Mesenchymal stem cell (in vitro differentiated cells and primary cell): ENCODE measurements at regions not wholly inside any gene's neighbourhood (a gene's known extent, or its start where the extent isn't known, plus 50 kb on each side); places are given as distances from the start of the nearest gene placed in this dataset.
"Not testable (repeated sequence)": the region's sequence is repeated elsewhere in the genome, so short reads cannot be mapped to it uniquely, and the experiment has no call there.

ENCODE experiments used
- DNase-seq: peaks from one replicate; pipeline ENCODE4 v3.0.0-alpha.2; 2013
- H2AFZ ChIP-seq: one replicate; pipeline ENCODE4 v1.6.1; 2013; ENCODE audit warnings: low read depth, mild to moderate bottlenecking, control low read depth, inconsistent platforms, low read length, moderate library complexity
- H2AK5ac ChIP-seq: 2 replicates; pipeline ENCODE4 v1.6.1; 2013; ENCODE audit warnings: low read length, moderate library complexity, mild to moderate bottlenecking, inconsistent platforms; ENCODE audit not compliant: severe bottlenecking
- H2BK120ac ChIP-seq: one replicate; pipeline ENCODE4 v1.6.1; 2013; ENCODE audit warnings: low read depth, mild to moderate bottlenecking, inconsistent platforms, low read length, moderate library complexity
- H2BK12ac ChIP-seq, 2 experiments: one replicate each; pipeline ENCODE4 v1.6.1; 2013; ENCODE audit warnings: inconsistent platforms in 2 of 2, low read length in 2 of 2, mild to moderate bottlenecking in 2 of 2, moderate library complexity in 2 of 2, control low read depth in 1 of 2
- H2BK15ac ChIP-seq: one replicate; pipeline ENCODE4 v1.6.1; 2013; ENCODE audit warnings: mild to moderate bottlenecking, low read depth, inconsistent platforms; ENCODE audit not compliant: poor library complexity, severe bottlenecking
- H2BK5ac ChIP-seq: 2 replicates; pipeline ENCODE4 v1.6.1; 2013; ENCODE audit warnings: low read depth, mild to moderate bottlenecking, low read length, control low read depth, inconsistent platforms; ENCODE audit not compliant: poor library complexity, severe bottlenecking
- H3K14ac ChIP-seq, 2 experiments: one replicate each; pipeline ENCODE4 v1.6.1; 2013; ENCODE audit warnings: inconsistent platforms in 2 of 2, low read length in 2 of 2, control low read depth in 1 of 2, mild to moderate bottlenecking in 1 of 2, moderate library complexity in 1 of 2
- H3K18ac ChIP-seq, 2 experiments: one replicate each; pipeline ENCODE4 v1.6.1; 2013; ENCODE audit warnings: inconsistent platforms in 2 of 2, low read length in 2 of 2, control low read depth in 1 of 2, low read depth in 1 of 2, mild to moderate bottlenecking in 1 of 2
- H3K23ac ChIP-seq, 2 experiments: one replicate each; pipeline ENCODE4 v1.6.1; 2013; ENCODE audit warnings: inconsistent platforms in 2 of 2, low read length in 2 of 2, mild to moderate bottlenecking in 2 of 2, moderate library complexity in 2 of 2, control low read depth in 1 of 2
- H3K27ac ChIP-seq: 2 replicates; pipeline ENCODE4 v1.5.1; 2013; ENCODE audit warnings: mild to moderate bottlenecking, moderate library complexity, low read length, control low read depth, inconsistent platforms; ENCODE audit not compliant: poor library complexity, severe bottlenecking
- H3K27me3 ChIP-seq, 2 experiments: 2 replicates each; pipeline versions ENCODE4 v1.6.1 to v1.7.0; 2013; ENCODE audit warnings: low read length in 2 of 2, mild to moderate bottlenecking in 2 of 2, moderate library complexity in 2 of 2, control low read depth in 1 of 2, inconsistent platforms in 1 of 2; ENCODE audit not compliant: control insufficient read depth in 1 of 2, insufficient read depth in 1 of 2
- H3K36me3 ChIP-seq, 2 experiments: 2 replicates each; pipeline versions ENCODE4 v1.6.1 to v1.7.0; 2013; ENCODE audit warnings: low read length in 2 of 2, control low read depth in 1 of 2, inconsistent platforms in 1 of 2, low read depth in 1 of 2, mild to moderate bottlenecking in 1 of 2; ENCODE audit not compliant: insufficient read depth in 2 of 2, control insufficient read depth in 1 of 2
- H3K4ac ChIP-seq, 2 experiments: one replicate each; pipeline ENCODE4 v1.6.1; 2013; ENCODE audit warnings: inconsistent platforms in 2 of 2, low read length in 2 of 2, mild to moderate bottlenecking in 2 of 2, moderate library complexity in 2 of 2, control low read depth in 1 of 2, low read depth in 1 of 2
- H3K4me1 ChIP-seq: 2 replicates; pipeline ENCODE4 v1.6.1; 2013; ENCODE audit warnings: low read depth, low read length, control low read depth; ENCODE audit not compliant: control insufficient read depth, insufficient read depth
- H3K4me2 ChIP-seq: 2 replicates; pipeline ENCODE4 v1.6.1; 2013; ENCODE audit warnings: low read length, mild to moderate bottlenecking, inconsistent platforms; ENCODE audit not compliant: poor library complexity, severe bottlenecking
- H3K4me3 ChIP-seq, 2 experiments: 2 replicates each; pipeline versions ENCODE4 v1.5.1 to v1.7.0; 2013; ENCODE audit warnings: low read length in 2 of 2, mild to moderate bottlenecking in 2 of 2, control low read depth in 1 of 2, low read depth in 1 of 2; ENCODE audit not compliant: insufficient read depth in 1 of 2
- H3K79me1 ChIP-seq: replicated peaks from 2 replicates; pipeline ENCODE4 v1.6.1; 2013; ENCODE audit warnings: mild to moderate bottlenecking, control low read depth, low read length, inconsistent platforms; ENCODE audit not compliant: poor library complexity, severe bottlenecking
- H3K9ac ChIP-seq: 2 replicates; pipeline ENCODE4 v1.7.0; 2013; ENCODE audit warnings: mild to moderate bottlenecking, low read length, moderate library complexity
- H3K9me3 ChIP-seq: 2 replicates; pipeline ENCODE4 v1.7.0; 2013; ENCODE audit warnings: mild to moderate bottlenecking, low read length; ENCODE audit not compliant: control insufficient read depth
- H4K8ac ChIP-seq: one replicate; pipeline ENCODE4 v1.6.1; 2013; ENCODE audit warnings: inconsistent platforms, mild to moderate bottlenecking, low read length, moderate library complexity
- H4K91ac ChIP-seq: one replicate; pipeline ENCODE4 v1.6.1; 2013; ENCODE audit warnings: mild to moderate bottlenecking, low read length, inconsistent platforms
- WGBS: methylation state at CpG from one replicate; pipeline ENCODE4 v1.1.7; 2013; ENCODE audit warnings: mixed read lengths; 5-methylcytosine and 5-hydroxymethylcytosine counted together

DNA sequence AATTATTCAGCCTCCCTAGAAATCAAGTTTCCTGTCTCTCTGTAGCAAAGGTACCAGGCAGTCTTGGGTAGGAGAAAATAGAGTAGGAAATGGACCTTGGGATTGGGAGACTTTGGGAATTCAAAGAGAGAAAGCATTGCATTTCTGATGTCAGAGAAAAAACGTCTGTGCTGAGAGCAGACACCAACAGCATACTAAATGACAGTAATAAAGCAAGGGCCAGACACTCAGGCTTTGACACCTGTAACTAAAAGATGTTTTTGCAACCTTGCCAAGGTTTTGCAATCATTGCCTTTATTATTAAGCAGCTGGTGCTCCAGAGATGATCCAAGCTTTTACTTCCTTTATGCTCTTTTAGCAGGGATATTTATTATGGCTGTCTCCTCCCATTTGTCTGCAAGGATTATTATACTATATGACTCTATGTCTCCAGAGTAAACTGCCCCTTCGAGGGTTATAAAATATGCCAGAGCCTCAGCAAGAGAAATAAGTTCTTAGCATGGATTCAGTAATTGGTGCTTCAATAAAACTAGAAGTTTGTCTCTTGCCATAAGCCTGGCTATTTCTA is 85.2 kb upstream of the GRAMD1B start:
- Histone ChIP-seq H2AK5ac (no peak overlapping the region), H3K9ac (no peak overlapping the region), H3K27me3 (peaks cover 14 to 69% of the 10 kb centered on the region in 2 experiments), H3K4me1 (no peaks in the 10 kb centered on the region), H2AFZ (no peak overlapping the region), H4K8ac (no peak overlapping the region), H2BK12ac (no peak overlapping the region), H3K14ac (no peak overlapping the region), H3K23ac (no peak overlapping the region), H3K4ac (no peak overlapping the region), H3K36me3 (no peaks in the 10 kb centered on the region), H2BK15ac (no peak overlapping the region), H3K9me3 (peaks cover 10% of the 10 kb centered on the region), H2BK5ac (no peak overlapping the region), H3K18ac (no peak overlapping the region), H4K91ac (no peak overlapping the region), H3K4me3 (no peak overlapping the region), H2BK120ac (no peak overlapping the region), H3K79me1 (no peaks in the 10 kb centered on the region), H3K4me2 (no peak overlapping the region), H3K27ac (no peak overlapping the region)
- WGBS, result 0% methylated on average over 1 of the region's 2 CpGs
- DNase-seq, result no peak

DNA sequence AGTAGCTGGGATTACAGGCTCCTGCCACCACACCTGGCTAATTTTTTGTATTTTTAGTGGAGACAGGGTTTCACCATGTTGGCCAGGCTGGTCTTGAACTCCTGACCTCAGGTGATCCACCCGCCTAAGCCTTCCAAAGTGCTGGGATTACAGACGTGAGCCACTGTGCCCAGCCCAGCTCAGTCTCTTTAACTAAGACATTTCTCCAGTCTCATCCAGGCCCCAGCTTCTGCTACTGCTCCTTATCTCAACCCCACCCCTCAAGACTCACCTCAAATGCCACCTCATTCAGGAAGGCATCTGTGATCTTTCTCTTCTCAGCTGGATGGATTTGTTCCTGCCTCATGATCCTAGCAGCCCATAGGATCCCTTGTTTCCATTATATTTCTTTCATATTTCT is 85.9 kb upstream of the GRAMD1B start:
- H4K8ac ChIP-seq, H2BK12ac ChIP-seq, H2BK120ac ChIP-seq, H3K14ac ChIP-seq, H3K9me3 ChIP-seq, H3K4me1 ChIP-seq, H3K9ac ChIP-seq, H3K4me2 ChIP-seq, H2AFZ ChIP-seq, H3K18ac ChIP-seq, H2BK5ac ChIP-seq, H2BK15ac ChIP-seq, H3K4me3 ChIP-seq, H3K36me3 ChIP-seq, H2AK5ac ChIP-seq, H4K91ac ChIP-seq, H3K23ac ChIP-seq, H3K79me1 ChIP-seq, H3K27ac ChIP-seq, DNase-seq, H3K4ac ChIP-seq: not testable (repeated sequence)
- H3K27me3 ChIP-seq, result peaks cover 12 to 65% of the 10 kb centered on the region in 2 experiments
- WGBS, result 75% methylated on average over 2 of the region's 2 CpGs

DNA sequence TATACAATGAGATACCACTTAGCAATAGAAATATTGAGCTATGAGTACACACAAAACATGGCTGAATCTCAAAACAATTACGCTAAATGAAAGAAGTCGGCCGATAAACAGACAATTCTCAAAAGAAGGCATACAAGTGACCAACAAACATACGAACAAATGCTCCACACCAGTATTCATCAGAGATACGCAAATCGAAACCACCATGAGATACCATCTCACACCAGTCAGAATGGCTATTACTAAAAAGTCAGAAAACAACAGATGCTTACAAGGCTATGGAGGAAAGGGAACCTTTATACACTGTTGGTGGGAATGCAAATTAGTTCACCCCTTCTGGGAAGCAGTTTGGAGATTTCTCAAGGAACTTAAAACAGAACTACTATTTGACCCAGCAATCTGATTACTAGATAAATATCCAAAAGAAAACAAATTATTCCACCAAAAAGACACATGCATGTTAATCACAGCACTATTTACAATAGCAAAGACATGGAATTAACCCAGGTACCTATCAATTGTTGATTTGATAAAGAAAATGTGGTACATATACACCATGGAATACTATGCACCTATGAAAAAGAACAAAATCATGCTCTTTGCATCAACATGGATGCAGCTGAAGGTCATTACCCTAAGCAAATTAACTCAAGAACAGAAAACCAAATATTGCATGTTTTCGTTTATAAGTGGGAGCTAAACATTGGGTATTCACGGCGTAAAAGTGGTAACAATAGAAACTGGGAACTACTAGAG is 90.9 kb upstream of the GRAMD1B start:
- no peak overlapping the region for H4K8ac ChIP-seq
- 97% methylated on average over 9 of the region's 9 CpGs for WGBS
- no peak overlapping the region for H2BK12ac ChIP-seq
- H2AK5ac ChIP-seq, result no peak overlapping the region
- H2AFZ ChIP-seq, result no peak overlapping the region
- H3K9me3 ChIP-seq, result peaks cover 5% of the 10 kb centered on the region
- H3K27me3 ChIP-seq, result peaks cover 0 to 37% of the 10 kb centered on the region in 2 experiments
- no peak overlapping the region for H2BK15ac ChIP-seq
- no peak overlapping the region for H3K18ac ChIP-seq
- H3K4me1 ChIP-seq, result no peaks in the 10 kb centered on the region
- H3K36me3 ChIP-seq, result no peaks in the 10 kb centered on the region
- H3K27ac ChIP-seq, result no peak overlapping the region
- no peak overlapping the region for H2BK5ac ChIP-seq
- no peak overlapping the region for H2BK120ac ChIP-seq
- DNase-seq, result no peak
- no peak overlapping the region for H3K9ac ChIP-seq
- H3K4me2 ChIP-seq, result no peak overlapping the region
- no peak overlapping the region for H3K4ac ChIP-seq
- H3K4me3 ChIP-seq, result no peak overlapping the region
- H3K79me1 ChIP-seq, result no peaks in the 10 kb centered on the region
- H3K14ac ChIP-seq, result no peak overlapping the region
- no peak overlapping the region for H3K23ac ChIP-seq
- no peak overlapping the region for H4K91ac ChIP-seq

DNA sequence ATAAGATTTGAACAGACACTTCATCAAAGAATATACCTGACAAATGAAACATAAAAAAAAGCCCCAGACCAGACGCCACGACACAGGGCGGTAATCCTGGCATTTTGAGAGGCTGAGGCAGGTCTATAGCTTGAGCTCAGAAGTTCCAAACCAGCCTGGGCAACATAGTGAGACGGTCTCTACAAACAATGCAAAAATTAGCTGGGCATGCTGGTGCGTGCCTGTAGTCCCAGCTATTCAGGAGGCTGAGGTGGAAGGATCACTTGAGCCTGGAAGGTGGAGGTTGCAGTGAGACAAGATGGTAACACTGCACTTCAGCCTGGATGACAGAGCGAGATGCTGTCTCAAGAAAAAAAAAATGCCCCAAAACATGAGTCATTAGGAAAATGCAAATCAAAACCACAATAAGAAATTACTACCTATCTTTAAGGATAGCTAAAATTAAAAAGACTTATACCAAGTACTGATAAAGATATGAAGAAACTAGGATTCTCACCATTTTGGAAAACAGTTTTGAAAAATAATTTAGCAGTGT is 91.7 kb upstream of the GRAMD1B start:
- Histone ChIP-seq H3K14ac (no peak overlapping the region), H3K4ac (no peak overlapping the region), H2AK5ac (no peak overlapping the region), H2AFZ (no peak overlapping the region), H3K23ac (no peak overlapping the region), H3K27me3 (peaks cover 0 to 35% of the 10 kb centered on the region in 2 experiments), H4K91ac (no peak overlapping the region), H3K79me1 (no peaks in the 10 kb centered on the region), H3K36me3 (no peaks in the 10 kb centered on the region), H3K27ac (no peak overlapping the region), H2BK12ac (no peak overlapping the region), H3K9ac (no peak overlapping the region), H2BK120ac (no peak overlapping the region), H2BK5ac (no peak overlapping the region), H3K4me3 (no peak overlapping the region), H3K4me1 (no peaks in the 10 kb centered on the region), H4K8ac (no peak overlapping the region), H3K9me3 (peaks cover 5% of the 10 kb centered on the region), H2BK15ac (no peak overlapping the region), H3K18ac (no peak overlapping the region), H3K4me2 (no peak overlapping the region)
- WGBS, result 89% methylated on average over 5 of the region's 6 CpGs
- no peak for DNase-seq
